Osteoblast (primary cell): ENCODE measurements at regions not wholly inside any gene's neighbourhood (a gene's known extent, or its start where the extent isn't known, plus 50 kb on each side); places are given as distances from the start of the nearest gene placed in this dataset.

Source experiments
- DNase-seq: peaks from one replicate; pipeline ENCODE4 v3.0.0; 2011; ENCODE audit warnings: low spot score, mixed read lengths; ENCODE audit not compliant: insufficient read length; ENCODE audit errors: missing footprints
- H2AFZ ChIP-seq: 2 replicates; pipeline ENCODE4 v1.6.0; 2011; ENCODE audit warnings: mild to moderate bottlenecking, low read length
- H3K27ac ChIP-seq: 2 replicates; pipeline ENCODE4 v1.5.1; 2011; ENCODE audit warnings: mild to moderate bottlenecking, low read depth, low read length, moderate library complexity
- H3K27me3 ChIP-seq: 2 replicates; pipeline ENCODE4 v1.6.0; 2012; ENCODE audit warnings: mild to moderate bottlenecking, control low read depth, inconsistent platforms, low read length, moderate library complexity; ENCODE audit not compliant: insufficient read depth
- H3K36me3 ChIP-seq: 2 replicates; pipeline ENCODE4 v1.5.1; 2011; ENCODE audit warnings: mild to moderate bottlenecking, low read length, control low read depth, moderate library complexity; ENCODE audit not compliant: insufficient read depth
- H3K4me1 ChIP-seq: 2 replicates; pipeline ENCODE4 v1.5.1; 2011; ENCODE audit warnings: mild to moderate bottlenecking, low read length, control low read depth, moderate library complexity; ENCODE audit not compliant: insufficient read depth
- H3K4me2 ChIP-seq: 2 replicates; pipeline ENCODE4 v1.6.0; 2011; ENCODE audit warnings: mild to moderate bottlenecking, low read length; ENCODE audit not compliant: insufficient read depth
- H3K4me3 ChIP-seq: fragments of 200-600 bp; sonication (generic); 3 replicates; pipeline ENCODE4 v1.5.1; 2012; ENCODE audit warnings: mild to moderate bottlenecking, low read length, inconsistent platforms; ENCODE audit not compliant: insufficient read depth
- H3K79me2 ChIP-seq: 2 replicates; pipeline ENCODE4 v1.6.0; 2012; ENCODE audit warnings: mild to moderate bottlenecking, low read length, control low read depth, inconsistent platforms; ENCODE audit not compliant: insufficient read depth
- H3K9me3 ChIP-seq: 2 replicates; pipeline ENCODE4 v1.5.1; 2011; ENCODE audit warnings: low read depth, low read length, control low read depth
- H4K20me1 ChIP-seq: 2 replicates; pipeline ENCODE4 v1.6.0; 2012; ENCODE audit warnings: mild to moderate bottlenecking, low read length, control low read depth; ENCODE audit not compliant: insufficient read depth
- TF ChIP-seq, protein P1 (sequence below): IDR thresholded peaks from 2 replicates; pipeline ENCODE4 v1.5.1; 2011; ENCODE audit warnings: mild to moderate bottlenecking, low read depth, low read length, moderate library complexity; ENCODE audit errors: extremely low read depth

DNA sequence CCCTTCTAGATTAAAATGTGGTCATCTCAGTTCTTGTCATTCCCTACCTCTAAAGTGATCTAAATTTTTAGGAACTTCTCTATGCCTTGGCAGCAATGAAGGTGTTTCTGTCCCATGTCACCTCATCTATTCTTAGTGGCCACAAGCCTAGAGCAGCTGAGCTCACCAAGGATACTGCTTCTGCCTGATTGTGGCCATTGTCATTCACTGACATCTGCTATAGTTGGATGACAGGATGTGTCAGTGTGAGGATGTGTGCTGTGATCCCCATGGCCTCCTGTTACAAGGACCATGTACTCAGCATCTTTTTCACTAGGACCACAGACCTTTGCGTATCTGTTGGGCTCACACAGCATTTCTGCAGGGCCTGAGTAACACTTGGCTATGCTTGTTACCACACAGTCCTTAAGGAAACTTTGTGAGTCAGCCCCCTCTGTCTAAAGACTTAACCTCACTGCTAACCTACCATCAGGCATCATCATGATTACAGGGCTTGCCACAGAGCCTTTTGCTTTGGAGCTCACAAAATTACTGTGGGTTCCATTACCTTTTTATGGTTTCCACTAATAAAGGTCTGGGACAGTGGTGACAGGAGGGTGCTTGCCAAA lies 421.0 kb downstream of the ADAM29 start:
- no peak overlapping the region for H3K4me2 ChIP-seq

DNA sequence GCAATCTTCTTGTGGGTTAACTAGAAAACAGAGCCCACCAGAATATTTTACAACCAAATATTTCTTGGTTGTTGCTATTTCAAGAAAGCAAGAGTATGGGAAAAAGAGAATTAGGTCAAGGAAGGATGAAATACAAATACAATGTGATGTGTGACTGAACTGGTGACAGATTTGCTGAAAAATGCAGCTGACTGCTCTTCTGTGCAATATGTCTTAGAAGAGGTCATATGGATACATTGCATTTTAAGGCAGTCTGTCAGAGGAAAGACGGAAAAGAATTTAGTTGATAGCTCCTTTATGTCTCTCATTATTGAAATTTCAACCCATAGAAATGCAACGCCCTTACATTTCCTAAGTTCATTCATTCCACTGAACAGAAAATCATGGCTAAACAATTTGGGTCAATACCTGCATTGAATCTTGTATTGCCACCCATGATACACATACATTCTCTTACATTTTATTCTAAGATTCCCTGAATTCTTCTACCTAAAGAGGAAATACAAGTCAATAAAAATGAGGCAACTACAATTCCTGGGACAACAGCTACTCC lies 423.1 kb downstream of the ADAM29 start:
- no peaks in the 10 kb centered on the region for H3K36me3 ChIP-seq
- TF ChIP-seq, protein P1, sequence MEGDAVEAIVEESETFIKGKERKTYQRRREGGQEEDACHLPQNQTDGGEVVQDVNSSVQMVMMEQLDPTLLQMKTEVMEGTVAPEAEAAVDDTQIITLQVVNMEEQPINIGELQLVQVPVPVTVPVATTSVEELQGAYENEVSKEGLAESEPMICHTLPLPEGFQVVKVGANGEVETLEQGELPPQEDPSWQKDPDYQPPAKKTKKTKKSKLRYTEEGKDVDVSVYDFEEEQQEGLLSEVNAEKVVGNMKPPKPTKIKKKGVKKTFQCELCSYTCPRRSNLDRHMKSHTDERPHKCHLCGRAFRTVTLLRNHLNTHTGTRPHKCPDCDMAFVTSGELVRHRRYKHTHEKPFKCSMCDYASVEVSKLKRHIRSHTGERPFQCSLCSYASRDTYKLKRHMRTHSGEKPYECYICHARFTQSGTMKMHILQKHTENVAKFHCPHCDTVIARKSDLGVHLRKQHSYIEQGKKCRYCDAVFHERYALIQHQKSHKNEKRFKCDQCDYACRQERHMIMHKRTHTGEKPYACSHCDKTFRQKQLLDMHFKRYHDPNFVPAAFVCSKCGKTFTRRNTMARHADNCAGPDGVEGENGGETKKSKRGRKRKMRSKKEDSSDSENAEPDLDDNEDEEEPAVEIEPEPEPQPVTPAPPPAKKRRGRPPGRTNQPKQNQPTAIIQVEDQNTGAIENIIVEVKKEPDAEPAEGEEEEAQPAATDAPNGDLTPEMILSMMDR = no peak
- H3K27ac ChIP-seq = no peak overlapping the region
- H3K79me2 ChIP-seq = no peaks in the 10 kb centered on the region
- no peak overlapping the region for H3K4me3 ChIP-seq
- no peak for DNase-seq
- no peak overlapping the region for H3K4me2 ChIP-seq
- no peaks in the 10 kb centered on the region for H4K20me1 ChIP-seq
- peaks cover 12% of the 10 kb centered on the region for H3K4me1 ChIP-seq
- no peaks in the 10 kb centered on the region for H3K27me3 ChIP-seq
- no peaks in the 10 kb centered on the region for H3K9me3 ChIP-seq
- no peak overlapping the region for H2AFZ ChIP-seq

More for the DNA sequence above, 421.0 kb downstream of the ADAM29 start:
- H4K20me1 ChIP-seq = no peaks in the 10 kb centered on the region
- no peaks in the 10 kb centered on the region for H3K9me3 ChIP-seq
- no peaks in the 10 kb centered on the region for H3K36me3 ChIP-seq
- DNase-seq = peak; percentile 77
- H3K4me1 ChIP-seq = peaks cover 8% of the 10 kb centered on the region
- TF ChIP-seq, protein P1 = no peak
- peak overlapping the region; percentile 23 for H2AFZ ChIP-seq
- peak overlapping the region; percentile 24 for H3K27ac ChIP-seq
- no peaks in the 10 kb centered on the region for H3K79me2 ChIP-seq
- H3K4me3 ChIP-seq = no peak overlapping the region
- H3K27me3 ChIP-seq = no peaks in the 10 kb centered on the region

DNA sequence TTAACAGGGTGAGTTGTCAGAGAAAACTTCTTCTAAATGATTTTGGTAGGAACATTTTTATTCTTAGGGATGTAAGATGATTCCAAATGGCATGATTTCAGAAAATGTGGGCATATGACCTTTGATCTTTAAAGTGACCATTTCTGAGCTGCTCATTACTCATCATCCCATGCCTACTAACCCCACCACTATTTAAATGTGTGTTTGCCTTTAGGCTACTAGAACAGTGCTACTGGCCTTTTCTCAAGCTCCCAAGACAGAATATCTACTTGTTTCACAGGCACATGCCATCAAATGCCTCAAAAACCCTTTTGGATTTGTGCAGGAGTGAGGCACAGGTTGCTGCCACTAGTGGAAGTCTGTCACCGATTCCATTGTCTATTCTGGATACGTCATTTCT lies 428.2 kb downstream of the ADAM29 start:
- Histone ChIP-seq H3K36me3 (no peaks in the 10 kb centered on the region), H4K20me1 (no peaks in the 10 kb centered on the region), H2AFZ (peak overlapping the region; percentile 61), H3K4me2 (no peak overlapping the region), H3K27ac (no peak overlapping the region), H3K79me2 (no peaks in the 10 kb centered on the region), H3K9me3 (no peaks in the 10 kb centered on the region), H3K27me3 (no peaks in the 10 kb centered on the region), H3K4me1 (peaks cover 10% of the 10 kb centered on the region), H3K4me3 (no peak overlapping the region)
- peak; percentile 38 for DNase-seq
- TF ChIP-seq, protein P1 = no peak

DNA sequence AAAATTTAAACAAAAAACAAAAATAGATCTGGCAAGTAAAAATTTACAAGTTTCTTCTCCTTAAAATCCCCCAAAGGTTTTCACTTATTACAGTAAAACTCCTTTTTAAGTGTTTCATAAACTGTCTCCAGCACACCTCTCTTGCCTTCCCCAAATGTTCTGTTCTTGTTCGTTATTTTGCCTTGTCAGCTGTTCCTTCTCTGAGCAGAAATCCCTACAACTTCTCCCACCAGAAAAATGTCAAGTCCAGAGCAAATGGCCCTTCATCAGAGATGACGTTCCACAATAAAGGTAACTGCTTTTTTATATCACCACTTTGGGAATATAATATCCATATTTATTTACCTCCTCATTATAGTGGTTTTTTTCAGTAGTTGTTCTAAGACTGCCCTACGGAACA lies 432.1 kb downstream of the ADAM29 start:
- Histone ChIP-seq H3K27ac (no peak overlapping the region), H3K27me3 (no peaks in the 10 kb centered on the region), H3K4me1 (peaks cover 10% of the 10 kb centered on the region), H4K20me1 (no peaks in the 10 kb centered on the region), H3K79me2 (no peaks in the 10 kb centered on the region), H3K4me2 (no peak overlapping the region), H3K4me3 (no peak overlapping the region), H3K9me3 (no peaks in the 10 kb centered on the region), H2AFZ (no peak overlapping the region), H3K36me3 (no peaks in the 10 kb centered on the region)
- TF ChIP-seq, protein P1 = no peak
- DNase-seq = no peak
